Ammon's horn (tissue), 1 donor: ENCODE measurements at regions not wholly inside any gene's neighbourhood (a gene's known extent, or its start where the extent isn't known, plus 50 kb on each side); places are given as distances from the start of the nearest gene placed in this dataset.

Source experiments
- DNase-seq: peaks from one replicate; pipeline ENCODE4 v3.0.0-alpha.2; 2016; ENCODE audit warnings: low spot score

DNA sequence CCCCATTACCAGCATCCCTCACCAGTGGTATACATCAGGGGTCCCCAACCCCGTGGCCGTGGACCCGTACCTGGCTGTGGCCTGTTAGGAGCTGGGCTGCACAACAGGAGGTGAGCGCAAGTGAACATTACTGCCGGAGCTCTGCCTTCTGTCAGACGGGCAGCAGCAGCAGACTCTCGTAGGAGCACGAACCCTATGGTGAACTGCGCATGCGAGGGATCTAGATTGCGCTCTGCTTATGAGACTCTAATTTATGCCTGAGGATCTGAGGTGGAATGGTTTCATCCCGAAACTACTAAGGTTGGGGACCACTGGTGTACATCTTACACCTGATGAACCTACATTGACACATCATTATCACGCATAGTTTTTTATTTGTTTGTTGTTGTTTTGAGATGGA is 52.8 kb upstream of the DHX15 start:
- DNase-seq, result no peak

DNA sequence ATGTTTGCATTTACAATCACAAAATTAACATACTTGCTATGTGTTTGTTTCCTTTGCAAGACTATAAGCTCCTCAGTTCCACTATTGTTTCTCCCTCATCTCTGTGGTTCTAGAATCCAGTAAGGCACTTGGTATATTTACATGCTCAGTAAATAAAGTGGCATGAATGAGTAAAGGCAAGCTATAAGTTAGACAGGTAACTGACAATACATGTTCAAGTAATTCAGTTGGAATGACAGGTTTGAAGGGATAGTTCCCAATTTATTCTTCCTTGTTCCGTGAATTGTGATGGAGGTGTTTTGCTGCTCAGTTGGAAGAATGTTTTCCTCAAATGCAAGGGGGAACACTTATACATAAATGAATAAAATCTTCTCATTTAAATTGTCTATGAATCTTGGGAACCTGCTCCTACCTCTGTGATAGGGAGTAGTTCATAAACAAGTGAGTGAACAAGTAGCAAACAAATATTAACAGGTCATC is 54.1 kb upstream of the DHX15 start:
- no peak for DNase-seq

DNA sequence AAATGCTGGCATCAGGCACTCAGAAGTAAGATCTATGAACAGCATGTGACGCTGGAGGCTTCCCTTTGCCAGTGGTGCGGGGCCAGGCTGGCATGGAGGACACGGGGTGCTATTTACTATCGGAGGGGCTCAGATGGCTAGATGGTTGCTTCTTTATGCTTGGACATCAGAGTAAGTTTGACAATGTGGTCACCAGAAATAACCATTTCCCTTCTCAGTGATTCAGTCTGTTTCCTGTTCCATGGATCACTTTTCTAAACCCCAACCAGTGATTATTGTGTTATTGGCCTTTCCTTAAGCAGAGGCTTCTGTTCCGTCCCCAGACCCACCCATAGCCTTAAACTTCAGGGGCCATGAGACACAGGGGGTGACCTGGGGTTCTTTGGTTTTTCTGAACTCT is 55.4 kb upstream of the DHX15 start:
- DNase-seq, result no peak

DNA sequence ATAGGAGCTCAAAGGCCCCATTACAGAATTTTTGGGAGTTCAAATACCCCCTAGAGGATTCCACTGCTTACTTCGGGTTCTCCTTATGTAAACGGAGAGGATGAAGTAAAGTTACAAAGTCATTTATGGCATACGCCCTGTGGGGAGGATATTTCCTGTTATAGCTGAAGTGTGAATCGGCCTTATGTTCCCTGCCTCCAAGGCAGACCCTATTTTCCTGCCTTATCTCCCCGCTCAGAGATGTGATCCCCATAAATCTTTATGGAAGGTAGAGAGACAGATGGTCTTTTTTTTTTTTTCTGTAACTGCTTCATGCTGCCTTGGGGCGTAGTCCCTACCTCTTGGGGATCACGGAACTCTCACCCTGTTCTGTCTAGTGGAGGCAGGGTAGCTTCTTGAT is 56.0 kb upstream of the DHX15 start:
- DNase-seq, result no peak

DNA sequence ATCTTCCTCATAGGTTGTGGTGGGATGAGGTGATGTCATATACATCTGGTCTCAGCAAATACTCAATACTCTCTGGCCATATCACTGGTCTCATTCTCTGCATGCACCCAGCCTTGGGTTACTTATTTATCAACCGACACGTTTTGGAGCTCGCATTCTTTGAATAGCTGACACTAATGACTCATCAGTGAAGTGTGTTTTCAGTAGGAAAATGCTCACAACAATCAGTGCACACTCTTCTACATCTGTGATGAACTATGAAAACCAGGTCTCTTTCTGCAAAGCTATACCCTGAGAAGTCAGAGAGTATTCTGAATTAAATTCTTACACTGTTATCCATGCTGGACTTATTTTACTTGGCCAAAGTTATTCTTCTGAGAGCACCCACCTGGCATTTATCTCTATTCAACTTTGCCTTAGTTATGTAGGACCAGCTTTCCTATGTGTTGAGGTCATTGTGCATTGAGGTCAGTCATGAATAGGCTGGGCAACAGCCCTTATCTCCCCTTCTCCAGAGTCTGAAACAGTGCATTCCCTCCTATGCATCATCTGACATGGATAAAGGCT is 58.7 kb upstream of the DHX15 start:
- DNase-seq, result no peak

DNA sequence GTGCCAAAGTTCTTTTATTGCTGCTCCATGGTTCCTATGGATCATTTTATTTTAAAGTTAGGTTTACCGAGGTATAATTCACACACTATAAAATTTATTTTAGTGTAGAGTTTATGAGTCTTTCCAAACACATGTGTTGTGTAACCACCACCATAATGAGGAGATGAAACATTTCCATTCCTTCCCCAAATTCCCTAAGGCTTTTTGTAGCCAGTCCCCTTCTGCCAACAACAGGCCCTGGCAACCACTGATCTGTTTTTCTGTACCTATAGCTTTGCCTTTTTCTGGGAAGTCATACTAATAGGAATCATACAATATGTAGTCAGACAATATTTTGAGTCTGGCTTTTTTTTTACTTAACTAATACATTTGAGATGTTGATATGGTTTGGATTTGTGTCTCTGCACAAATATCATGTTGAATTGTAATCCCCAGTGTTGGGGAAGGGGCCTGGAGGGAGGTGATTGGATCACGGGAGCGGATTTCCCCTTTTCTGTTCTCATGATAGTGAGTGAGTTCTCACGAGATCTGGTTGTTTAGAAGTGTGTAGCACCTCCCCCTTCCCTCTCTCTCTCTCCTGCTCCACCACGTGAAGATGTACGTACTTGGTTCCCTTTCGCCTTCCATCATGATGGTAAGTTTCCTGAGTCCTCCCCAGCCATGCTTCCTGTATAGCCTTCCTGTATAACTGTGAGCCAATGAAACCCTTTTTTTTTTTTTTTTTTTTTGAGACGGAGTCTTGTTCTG is 59.6 kb upstream of the DHX15 start:
- no peak for DNase-seq

DNA sequence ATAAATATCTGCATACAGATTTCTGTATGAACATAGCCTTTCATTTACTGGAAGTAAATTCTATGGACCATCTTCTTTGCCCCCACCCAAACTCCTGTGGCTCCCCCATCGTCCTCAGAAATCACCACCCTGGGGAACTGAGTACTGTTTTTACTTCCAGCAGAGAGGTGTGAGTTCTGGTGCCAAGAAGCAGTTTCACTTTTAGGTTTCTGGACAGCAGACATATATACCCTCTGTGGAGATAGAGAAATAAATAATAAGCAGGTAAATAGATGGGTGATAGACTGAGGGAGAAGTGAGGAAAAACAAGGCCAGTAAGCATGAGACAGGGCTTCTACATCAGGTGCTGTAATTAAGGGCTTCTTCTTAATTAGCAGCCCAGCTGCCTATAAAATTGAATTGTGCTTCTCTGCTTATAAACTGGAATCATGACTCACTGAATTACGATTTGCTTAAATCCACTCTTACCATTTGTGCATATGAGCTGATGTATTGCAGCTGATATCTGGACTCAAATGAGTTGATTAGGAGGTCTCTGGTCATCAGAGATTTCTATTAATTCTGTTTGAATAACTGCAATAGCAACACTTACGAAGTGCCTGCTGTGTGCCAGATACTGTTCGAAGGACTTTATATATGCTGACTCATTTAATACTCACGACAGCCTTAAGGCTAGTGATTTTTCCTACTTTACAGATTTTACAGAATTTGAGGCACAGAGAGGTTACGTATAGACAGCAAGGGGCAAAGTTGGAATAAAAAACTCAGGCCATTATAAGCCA is 60.8 kb upstream of the DHX15 start:
- DNase-seq, result no peak

DNA sequence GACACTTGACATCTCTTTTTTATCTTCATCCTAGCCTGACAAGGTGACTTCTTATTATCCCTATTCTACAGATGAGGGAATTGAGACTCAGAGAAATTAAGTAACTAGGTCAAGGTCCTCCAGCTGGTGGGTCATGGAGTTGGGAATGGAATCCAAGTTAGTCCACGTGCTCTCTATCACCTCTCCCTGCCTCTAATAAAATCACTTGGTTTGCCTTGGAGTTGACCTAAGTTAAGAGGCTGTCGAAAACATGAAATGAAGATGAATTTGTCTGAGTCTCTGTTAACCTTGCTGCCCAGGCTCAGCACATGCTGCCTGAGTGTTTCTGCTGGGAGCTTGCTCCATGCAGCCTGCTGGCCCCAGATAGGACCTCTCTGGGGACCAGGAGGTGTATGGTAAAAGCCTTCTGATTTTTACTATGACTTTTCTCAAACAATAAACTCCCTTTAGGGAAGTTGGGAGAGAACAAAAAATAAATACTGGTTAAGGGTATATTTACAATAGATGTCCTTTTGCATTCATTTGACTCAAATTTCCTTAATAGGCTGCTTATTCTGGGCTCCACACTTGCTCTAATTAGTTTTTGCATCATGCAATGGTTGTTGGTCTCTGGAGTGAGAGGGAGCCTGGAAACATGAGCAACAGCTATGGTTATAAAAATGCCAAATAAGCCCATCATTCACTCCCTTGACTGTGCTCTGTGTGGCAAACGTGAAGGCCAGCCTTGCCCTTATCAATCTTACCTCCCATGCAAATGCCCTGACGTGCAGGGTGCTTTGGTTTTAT is 61.6 kb upstream of the DHX15 start:
- DNase-seq, result no peak

DNA sequence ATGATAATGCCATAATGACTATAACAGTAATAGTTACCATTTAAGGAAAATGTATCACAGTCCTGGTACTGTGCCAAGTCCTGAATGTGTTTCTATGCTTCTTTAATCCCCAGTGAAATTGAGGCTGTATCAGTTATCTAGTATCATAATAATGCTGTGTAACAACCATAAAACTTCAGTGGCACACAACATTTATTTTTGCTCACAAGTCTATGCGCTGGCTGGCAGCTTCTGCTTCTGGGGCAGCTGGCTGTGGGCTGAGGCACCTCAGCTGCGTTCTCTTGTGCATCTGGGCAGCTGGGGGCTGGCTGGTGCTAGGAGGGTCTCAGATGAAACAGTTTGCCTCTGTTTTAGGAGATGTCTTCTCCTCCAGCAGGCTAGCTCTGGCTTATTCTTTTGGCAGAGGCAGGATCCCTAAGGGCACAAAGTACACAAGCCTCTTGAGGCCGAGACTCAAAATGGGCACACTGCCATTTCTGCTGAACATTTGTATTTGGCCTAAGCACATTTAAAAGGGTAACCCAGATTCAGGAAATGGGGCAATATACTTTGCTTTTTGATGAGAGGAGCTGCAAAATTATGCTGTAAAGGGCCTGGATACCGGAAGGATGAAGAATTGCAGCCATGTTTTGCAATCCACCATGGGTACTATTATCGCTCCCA is 62.6 kb upstream of the DHX15 start:
- no peak for DNase-seq

DNA sequence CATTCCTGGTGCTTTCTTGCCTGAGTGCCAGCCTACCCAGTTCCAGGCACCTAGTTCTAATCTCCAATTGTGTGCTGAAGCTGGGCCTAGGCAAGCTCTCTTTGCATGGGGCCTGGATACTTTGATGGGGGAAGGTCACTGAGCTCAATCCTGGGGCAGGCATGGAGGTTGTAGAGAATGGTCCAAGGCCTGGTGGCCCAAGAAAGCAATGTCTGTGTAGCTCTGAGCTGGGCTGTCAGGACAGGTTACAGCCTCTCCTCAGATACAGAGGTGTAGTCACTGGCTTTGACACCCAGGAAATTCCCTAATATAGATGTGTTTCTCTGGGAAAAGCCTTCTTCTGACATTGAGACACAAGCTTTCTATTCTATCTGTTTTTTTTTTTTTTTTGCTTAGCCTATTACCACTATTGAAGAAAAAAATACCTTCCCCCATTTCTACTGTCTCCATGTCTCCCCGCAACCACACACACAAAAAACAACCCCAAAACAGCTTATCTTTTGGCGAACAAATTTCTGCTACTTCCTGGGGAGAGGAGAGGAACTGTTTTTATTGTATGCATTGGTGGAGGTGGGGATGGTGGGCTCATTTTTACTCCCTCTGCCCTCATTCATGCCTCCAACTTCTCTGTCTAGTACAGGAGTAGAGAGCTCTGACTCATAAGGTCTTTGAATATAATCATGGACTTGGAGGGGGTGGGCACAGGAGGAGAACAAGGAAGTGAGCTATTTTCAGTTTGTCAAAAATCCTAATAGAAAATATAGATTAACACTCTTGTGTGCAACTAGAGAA is 66.7 kb upstream of the DHX15 start:
- DNase-seq, result no peak

DNA sequence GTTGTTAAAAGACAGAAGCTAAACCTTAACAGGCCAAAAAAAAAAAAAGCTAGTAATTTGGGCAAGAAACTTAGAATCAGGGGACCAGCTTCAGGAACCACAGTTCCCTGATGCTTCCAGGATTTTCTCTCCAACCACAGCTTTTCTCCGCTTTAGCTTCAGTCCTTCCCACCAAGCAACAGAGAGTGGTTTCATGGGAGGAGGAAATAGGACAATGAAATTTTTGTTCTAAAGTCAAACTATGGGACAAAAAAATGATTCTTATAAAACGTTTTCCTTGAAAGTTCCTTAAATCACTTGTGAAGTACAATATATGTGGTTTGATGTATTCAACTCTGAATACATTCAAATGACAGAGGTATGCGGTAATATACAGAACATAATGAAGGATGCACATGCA is 71.0 kb upstream of the DHX15 start:
- peak; percentile 24 for DNase-seq

DNA sequence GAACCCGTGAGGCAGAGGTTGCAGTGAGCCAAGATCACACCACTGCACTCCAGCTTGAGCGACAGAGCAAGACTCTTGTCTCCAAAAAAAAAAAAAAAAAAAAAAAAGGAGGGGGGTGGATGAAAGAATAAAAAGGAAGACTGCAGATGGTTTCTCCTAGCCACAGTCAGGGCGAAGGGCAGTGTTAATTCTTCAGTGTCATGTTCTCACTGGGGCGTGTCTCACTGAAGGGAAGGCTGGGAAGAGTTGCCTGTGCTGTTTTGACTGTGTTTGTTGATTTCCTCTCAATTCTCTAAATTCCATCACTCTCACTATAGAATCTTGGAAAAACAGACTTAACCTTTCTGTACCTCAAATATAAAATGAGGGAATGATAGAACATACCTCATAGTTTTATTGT is 71.6 kb upstream of the DHX15 start:
- no peak for DNase-seq

DNA sequence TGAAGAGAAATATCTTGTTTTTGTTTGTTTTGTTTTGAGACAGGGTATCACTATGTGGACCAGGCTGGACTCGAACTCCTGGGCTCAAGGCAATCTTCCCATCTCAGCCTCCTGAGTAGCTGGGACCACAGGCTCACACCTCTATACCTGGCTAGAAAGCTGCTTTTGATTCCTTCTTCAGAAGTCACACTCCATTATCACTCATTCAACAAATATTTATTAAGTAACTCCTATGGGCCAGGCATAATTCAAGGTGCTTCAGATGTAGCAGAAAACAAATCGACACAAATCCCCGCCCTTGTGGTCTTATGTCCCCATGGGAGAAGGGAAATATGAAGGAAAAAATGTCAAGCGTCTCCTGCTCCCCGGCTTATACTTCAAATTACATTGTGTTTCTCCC is 72.6 kb upstream of the DHX15 start:
- no peak for DNase-seq

DNA sequence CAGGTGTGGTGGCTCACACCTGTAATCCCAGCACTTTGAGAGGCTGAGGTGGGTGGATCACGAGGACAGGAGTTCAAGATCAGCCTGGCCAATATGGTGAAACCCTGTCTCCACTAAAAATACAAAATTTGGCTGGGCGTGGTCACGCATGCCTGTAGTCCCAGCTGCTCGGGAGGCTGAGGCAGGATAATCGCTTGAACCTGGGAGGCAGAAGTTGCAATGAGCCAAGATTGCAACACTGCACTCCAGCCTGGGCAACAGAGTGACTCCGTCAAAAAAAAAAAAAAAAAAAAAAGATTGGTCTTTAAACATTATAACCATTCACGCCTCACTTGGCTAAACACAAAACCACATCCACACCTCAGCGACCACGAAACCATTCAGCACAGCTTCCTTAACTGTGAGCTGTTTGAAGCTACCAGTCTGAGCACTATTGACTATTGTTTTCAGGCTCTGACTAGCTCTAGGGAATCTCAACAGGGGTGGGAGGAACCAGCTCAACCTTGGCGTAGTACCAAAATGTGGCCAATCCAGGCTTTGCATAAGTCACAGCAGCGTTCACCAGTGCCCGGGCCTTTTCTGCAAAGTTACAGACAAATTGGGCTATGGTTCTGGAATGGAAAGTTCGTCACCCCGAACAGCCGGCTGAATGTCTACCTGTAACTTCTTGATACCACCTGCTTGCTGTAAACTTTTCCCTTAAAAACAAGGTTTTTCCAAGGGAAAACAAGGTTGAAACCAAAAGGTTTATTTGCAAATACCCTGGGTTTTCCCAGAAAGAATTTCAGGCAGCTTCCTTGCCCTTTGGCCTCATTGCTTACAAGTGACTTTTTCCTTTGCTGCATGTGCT is 73.6 kb upstream of the DHX15 start:
- peak; percentile 93 for DNase-seq

DNA sequence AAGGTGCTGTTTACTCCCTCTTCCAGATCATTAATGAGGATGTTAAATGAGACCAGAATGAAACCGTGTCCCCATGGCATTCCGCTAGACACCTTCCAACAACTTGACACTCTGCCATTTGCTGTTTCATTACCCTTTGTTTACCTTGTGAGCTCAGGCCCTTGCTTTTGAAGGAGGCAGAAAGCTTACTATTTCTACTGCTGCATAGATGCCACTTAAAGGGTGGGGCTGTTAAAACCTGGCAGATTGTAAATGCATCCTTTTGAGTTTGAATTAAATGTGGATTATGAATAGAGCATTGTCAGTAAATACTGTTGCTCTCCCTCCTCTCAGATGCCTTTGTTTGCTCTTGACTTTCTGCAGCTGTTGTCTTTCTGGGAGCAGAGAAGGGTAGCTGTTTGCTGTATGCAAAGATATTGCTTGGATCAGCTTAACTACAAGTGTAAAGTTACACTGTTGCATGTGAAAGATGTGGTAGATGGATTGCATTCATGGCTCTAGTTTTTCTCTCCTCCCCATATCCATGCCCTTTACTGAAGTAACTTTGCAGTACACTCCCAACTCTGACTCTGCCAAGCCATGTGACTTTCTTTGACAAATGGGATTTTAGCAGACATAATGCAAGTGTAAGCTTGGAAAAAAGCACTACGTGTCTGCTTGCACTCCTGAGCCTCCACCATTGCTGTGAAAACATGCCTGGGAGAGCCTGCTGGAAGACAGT is 75.0 kb upstream of the DHX15 start:
- DNase-seq, result peak; percentile 78

DNA sequence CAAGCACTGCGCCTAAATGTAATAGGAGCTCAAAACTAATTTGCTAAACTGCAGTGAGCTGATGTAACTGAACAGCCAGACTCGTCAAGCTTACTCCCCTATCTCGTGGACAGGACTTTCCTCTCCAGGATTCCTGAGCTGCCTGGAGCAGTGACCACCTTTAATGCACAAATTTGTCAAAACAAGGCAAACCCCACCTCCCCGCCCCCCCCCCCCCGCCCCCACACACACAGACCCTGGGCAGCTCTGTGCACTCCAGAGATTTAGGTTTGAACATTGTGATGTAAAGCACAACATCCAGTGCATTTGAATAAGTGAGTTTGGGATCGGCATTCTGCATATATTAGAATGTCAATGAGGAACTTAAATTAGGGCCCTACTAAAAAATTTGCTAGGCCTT is 77.7 kb upstream of the DHX15 start:
- DNase-seq, result no peak

DNA sequence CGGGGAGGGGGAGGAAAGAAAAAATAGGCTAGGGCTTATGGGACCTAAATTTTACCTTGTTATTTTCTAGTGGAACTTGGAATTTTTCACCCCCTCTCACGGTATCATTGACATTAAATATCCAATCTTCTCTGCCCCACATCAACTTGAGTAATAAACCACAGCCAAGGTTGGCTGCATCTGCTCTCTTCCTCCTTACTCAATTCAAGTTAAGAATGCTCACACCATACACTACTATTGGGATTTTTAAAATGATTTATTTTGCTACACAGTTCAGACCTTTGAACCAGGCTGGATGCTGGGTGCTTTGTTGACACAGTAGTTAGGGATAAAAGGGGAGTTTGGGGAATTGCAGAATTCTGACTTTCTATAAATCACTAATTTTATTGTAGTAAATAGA is 78.2 kb upstream of the DHX15 start:
- no peak for DNase-seq

DNA sequence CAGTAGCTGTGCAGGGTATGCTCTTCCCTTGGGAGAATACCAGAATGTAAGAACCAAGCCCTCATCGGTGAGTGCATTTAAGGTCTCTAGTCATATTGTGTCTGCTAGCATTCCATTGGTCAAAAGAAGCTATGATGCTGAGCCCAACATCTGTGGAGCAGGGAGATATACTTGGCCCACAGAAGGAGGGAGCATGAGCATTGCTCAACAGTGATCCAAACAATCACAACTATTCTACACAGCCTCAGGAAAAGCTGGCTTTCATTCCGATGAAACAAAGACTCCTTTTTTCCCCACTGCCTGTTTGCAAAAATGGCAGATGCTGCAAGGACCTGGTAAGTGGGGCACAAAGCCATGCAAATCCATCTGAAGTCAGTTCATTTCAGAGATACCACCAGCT is 80.6 kb upstream of the DHX15 start:
- peak; percentile 93 for DNase-seq

DNA sequence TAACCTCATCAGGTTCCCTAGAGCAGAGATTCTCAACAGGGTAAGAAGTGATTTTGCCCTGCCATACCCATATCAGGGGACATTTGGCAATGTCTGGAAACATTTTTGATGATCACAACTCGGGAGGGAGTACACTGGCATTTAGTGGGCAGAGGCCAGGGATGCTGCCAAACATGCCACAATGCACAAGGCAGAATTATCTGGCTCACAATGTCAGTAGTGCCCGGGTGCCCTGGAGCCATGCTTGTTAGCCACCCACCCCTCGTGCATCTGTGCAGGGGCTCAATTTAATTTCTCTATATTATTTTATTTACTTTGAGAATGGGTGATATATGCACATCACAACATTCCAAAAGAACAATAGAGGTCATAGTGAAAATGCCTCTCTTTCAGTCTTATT is 82.0 kb upstream of the DHX15 start:
- peak; percentile 29 for DNase-seq
